Panc1 (cell line): ENCODE measurements at regions not wholly inside any gene's neighbourhood (a gene's known extent, or its start where the extent isn't known, plus 50 kb on each side); places are given as distances from the start of the nearest gene placed in this dataset.
"Not testable (repeated sequence)": the region's sequence is repeated elsewhere in the genome, so short reads cannot be mapped to it uniquely, and the experiment has no call there.

ENCODE experiments used
- ATAC-seq: fragments of 200-7000 bp; cut with Tn5 transposase; 2 replicates; pipeline ENCODE4 v1.9.1; 2020; ENCODE audit warnings: mild to moderate bottlenecking, moderate library complexity
- BruUV-seq: library from RNA; stranded (reverse); fragments of 400-500 nt; replicated peaks from 2 replicates; lab custom pipeline; 2021; lab: Mats Ljungman, UMichigan
- CTCF ChIA-PET: fragments of 300-600 bp; sonication (Branson Sonifier 250); formaldehyde crosslinking; loops from one replicate; lab custom pipeline; 2022; ENCODE audit warnings: antibody characterized with exemption; lab: Charles Lee
- POLR2A ChIA-PET: fragments of 300-600 bp; sonication (Branson Sonifier 250); formaldehyde crosslinking; loops from one replicate; lab custom pipeline; 2022; ENCODE audit warnings: antibody characterized with exemption; lab: Charles Lee
- DNase-seq: peaks from one replicate; pipeline ENCODE4 v3.0.0-alpha.2; 2010; ENCODE audit warnings: low read depth, low spot score
- H3K27ac ChIP-seq: 2 replicates; pipeline ENCODE4 v1.5.1; 2011; ENCODE audit warnings: mild to moderate bottlenecking, low read length, inconsistent platforms
- H3K27me3 ChIP-seq: fragments of 200-500 bp; sonication (Bioruptor generic); 2 replicates; pipeline ENCODE4 v1.6.0; 2014; ENCODE audit warnings: low read length, inconsistent platforms; ENCODE audit not compliant: control insufficient read depth, insufficient read depth
- H3K36me3 ChIP-seq: fragments of 200-500 bp; sonication (Bioruptor generic); 2 replicates; pipeline ENCODE4 v1.5.1; 2014; ENCODE audit warnings: inconsistent platforms, mild to moderate bottlenecking, low read length, moderate library complexity; ENCODE audit not compliant: control insufficient read depth, insufficient read depth
- H3K4me1 ChIP-seq: 2 replicates; pipeline ENCODE4 v1.5.1; 2011; ENCODE audit warnings: inconsistent platforms, mild to moderate bottlenecking, low read length, moderate library complexity; ENCODE audit not compliant: control insufficient read depth, insufficient read depth
- H3K4me3 ChIP-seq, 2 experiments: 2 replicates each; pipeline ENCODE4 v1.5.1; 2011 to 2012; ENCODE audit warnings: low read depth in 2 of 2, low read length in 2 of 2, mild to moderate bottlenecking in 2 of 2, inconsistent platforms in 1 of 2, moderate library complexity in 1 of 2
- H3K9me3 ChIP-seq: fragments of 200-500 bp; sonication (Bioruptor generic); 2 replicates; pipeline ENCODE4 v1.5.1; 2014; ENCODE audit warnings: low read depth, mild to moderate bottlenecking, inconsistent platforms, low read length, moderate library complexity; ENCODE audit not compliant: control insufficient read depth, insufficient read depth
- POLR2AphosphoS5 ChIP-seq: IDR thresholded peaks from 2 replicates; pipeline ENCODE4 v1.6.1; 2012; ENCODE audit warnings: mild to moderate bottlenecking, low read depth, low read length, moderate library complexity
- SIN3A ChIP-seq: IDR thresholded peaks from 2 replicates; pipeline ENCODE4 v1.6.1; 2012; ENCODE audit warnings: low read depth, mild to moderate bottlenecking, low read length, moderate library complexity, borderline replicate concordance; ENCODE audit not compliant: insufficient read depth
- TCF7L2 ChIP-seq: IDR thresholded peaks from 2 replicates; pipeline ENCODE4 v1.6.1; 2011; ENCODE audit warnings: mild to moderate bottlenecking, low read depth, low read length, inconsistent platforms
- in situ Hi-C: cut with HindIII; loops from 2 replicates; pipeline ENCODE4 v1.10.0; 2016; ENCODE audit warnings: low sequenced_read_pairs, low pct_unique_long_range_greater_than_20kb
- intact Hi-C: fragments of 100-400 bp; cut with micrococcal nuclease; formaldehyde crosslinking; loops from one replicate; pipeline ENCODE4 v1.10.0; 2022; ENCODE audit not compliant: unreplicated experiment
- TF ChIP-seq, protein P1 (sequence below), 2 experiments: IDR thresholded peaks; 2 replicates each; pipeline ENCODE4 v1.6.1; 2011 to 2012; ENCODE audit warnings: low read depth in 2 of 2, control low read depth in 1 of 2, low read length in 1 of 2, mild to moderate bottlenecking in 1 of 2, moderate library complexity in 1 of 2; ENCODE audit not compliant: insufficient read depth in 1 of 2
- TF ChIP-seq, protein P2 (sequence below): fragments of 450-650 bp; IDR thresholded peaks from 2 replicates; pipeline ENCODE4 v1.5.1; 2017; ENCODE audit warnings: mild to moderate bottlenecking

DNA sequence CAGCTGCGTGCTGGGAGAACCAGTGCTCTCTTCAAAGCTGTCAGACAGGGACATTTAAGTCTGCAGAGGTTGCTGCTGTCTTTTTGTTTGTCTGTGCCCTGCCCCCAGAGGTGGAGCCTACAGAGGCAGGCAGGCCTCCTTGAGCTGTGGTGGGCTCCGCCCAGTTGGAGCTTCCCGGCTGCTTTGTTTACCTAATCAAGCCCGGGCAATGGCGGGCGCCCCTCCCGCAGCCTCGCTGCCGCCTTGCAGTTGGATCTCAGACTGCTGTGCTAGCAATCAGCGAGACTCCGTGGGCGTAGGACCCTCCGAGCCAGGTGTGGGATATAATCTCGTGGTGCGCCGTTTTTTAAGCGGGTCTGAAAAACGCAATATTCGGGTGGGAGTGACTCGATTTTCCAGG is 78.1 kb downstream of the KCNA5 start:
- CTCF ChIA-PET, DNase-seq, H3K27ac ChIP-seq, H3K9me3 ChIP-seq, H3K4me3 ChIP-seq, BruUV-seq, H3K36me3 ChIP-seq, H3K27me3 ChIP-seq, ATAC-seq, intact Hi-C loops, H3K4me1 ChIP-seq, in situ Hi-C loops, POLR2A ChIA-PET: not testable (repeated sequence)

- CTCF ChIA-PET, in situ Hi-C loops, H3K9me3 ChIP-seq, intact Hi-C loops, H3K36me3 ChIP-seq, DNase-seq, POLR2A ChIA-PET, BruUV-seq, ATAC-seq, H3K4me1 ChIP-seq, H3K27me3 ChIP-seq, H3K27ac ChIP-seq: not testable (repeated sequence)
- peak overlapping the region in 1 of 2 experiments; percentile 12; a peak in 1 of 4 replicates for H3K4me3 ChIP-seq
These were observed 78.7 kb downstream of the KCNA5 start for GRCh38 chr12:5122256-5122831.

GRCh38 chr12:5123921-5124320 is 80.2 kb downstream of the KCNA5 start:
- ChIA-PET CTCF (no interaction called here), POLR2A (no interaction called here)
- TF ChIP-seq POLR2AphosphoS5, result no peak
- TF ChIP-seq, protein P1, sequence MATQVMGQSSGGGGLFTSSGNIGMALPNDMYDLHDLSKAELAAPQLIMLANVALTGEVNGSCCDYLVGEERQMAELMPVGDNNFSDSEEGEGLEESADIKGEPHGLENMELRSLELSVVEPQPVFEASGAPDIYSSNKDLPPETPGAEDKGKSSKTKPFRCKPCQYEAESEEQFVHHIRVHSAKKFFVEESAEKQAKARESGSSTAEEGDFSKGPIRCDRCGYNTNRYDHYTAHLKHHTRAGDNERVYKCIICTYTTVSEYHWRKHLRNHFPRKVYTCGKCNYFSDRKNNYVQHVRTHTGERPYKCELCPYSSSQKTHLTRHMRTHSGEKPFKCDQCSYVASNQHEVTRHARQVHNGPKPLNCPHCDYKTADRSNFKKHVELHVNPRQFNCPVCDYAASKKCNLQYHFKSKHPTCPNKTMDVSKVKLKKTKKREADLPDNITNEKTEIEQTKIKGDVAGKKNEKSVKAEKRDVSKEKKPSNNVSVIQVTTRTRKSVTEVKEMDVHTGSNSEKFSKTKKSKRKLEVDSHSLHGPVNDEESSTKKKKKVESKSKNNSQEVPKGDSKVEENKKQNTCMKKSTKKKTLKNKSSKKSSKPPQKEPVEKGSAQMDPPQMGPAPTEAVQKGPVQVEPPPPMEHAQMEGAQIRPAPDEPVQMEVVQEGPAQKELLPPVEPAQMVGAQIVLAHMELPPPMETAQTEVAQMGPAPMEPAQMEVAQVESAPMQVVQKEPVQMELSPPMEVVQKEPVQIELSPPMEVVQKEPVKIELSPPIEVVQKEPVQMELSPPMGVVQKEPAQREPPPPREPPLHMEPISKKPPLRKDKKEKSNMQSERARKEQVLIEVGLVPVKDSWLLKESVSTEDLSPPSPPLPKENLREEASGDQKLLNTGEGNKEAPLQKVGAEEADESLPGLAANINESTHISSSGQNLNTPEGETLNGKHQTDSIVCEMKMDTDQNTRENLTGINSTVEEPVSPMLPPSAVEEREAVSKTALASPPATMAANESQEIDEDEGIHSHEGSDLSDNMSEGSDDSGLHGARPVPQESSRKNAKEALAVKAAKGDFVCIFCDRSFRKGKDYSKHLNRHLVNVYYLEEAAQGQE (IDR thresholded peaks at IDR 0.05; ENCODE audit: insufficient read depth in 1 of 2, low read depth in 2 of 2, low read length in 1 of 2), result no peak
- no peak for TF ChIP-seq SIN3A
- Histone ChIP-seq H3K27me3 (no peaks in the 10 kb centered on the region), H3K4me3 (no peak overlapping the region), H3K4me1 (no peaks in the 10 kb centered on the region), H3K27ac (no peak overlapping the region), H3K9me3 (no peaks in the 10 kb centered on the region), H3K36me3 (no peaks in the 10 kb centered on the region)
- intact Hi-C loops (no loop called here), in situ Hi-C loops (no loop called here)
- BruUV-seq, result no TSS peak
- DNase-seq (no peak), ATAC-seq (no peak)

- H3K27me3 ChIP-seq, result no peaks in the 10 kb centered on the region
- ATAC-seq (no peak), DNase-seq (no peak)
- no peaks in the 10 kb centered on the region for H3K9me3 ChIP-seq
- POLR2A ChIA-PET, result no interaction called here
- CTCF ChIA-PET, result no interaction called here
- no peaks in the 10 kb centered on the region for H3K36me3 ChIP-seq
- in situ Hi-C loops (no loop called here), intact Hi-C loops (no loop called here)
- no peaks in the 10 kb centered on the region for H3K4me1 ChIP-seq
- BruUV-seq, result no TSS peak
- H3K4me3 ChIP-seq, result no peak overlapping the region
- TF ChIP-seq, protein P2, sequence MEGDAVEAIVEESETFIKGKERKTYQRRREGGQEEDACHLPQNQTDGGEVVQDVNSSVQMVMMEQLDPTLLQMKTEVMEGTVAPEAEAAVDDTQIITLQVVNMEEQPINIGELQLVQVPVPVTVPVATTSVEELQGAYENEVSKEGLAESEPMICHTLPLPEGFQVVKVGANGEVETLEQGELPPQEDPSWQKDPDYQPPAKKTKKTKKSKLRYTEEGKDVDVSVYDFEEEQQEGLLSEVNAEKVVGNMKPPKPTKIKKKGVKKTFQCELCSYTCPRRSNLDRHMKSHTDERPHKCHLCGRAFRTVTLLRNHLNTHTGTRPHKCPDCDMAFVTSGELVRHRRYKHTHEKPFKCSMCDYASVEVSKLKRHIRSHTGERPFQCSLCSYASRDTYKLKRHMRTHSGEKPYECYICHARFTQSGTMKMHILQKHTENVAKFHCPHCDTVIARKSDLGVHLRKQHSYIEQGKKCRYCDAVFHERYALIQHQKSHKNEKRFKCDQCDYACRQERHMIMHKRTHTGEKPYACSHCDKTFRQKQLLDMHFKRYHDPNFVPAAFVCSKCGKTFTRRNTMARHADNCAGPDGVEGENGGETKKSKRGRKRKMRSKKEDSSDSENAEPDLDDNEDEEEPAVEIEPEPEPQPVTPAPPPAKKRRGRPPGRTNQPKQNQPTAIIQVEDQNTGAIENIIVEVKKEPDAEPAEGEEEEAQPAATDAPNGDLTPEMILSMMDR, result no peak
- TF ChIP-seq TCF7L2 (no peak), POLR2AphosphoS5 (no peak), SIN3A (no peak)
- TF ChIP-seq, protein P1 (IDR thresholded peaks at IDR 0.05; ENCODE audit: insufficient read depth in 1 of 2, low read depth in 2 of 2, low read length in 1 of 2), result no peak
- H3K27ac ChIP-seq, result no peak overlapping the region
These were observed 80.7 kb downstream of the KCNA5 start for GRCh38 chr12:5124401-5124800.
